Testis (tissue), 2 donors: ENCODE measurements at regions not wholly inside any gene's neighbourhood (a gene's known extent, or its start where the extent isn't known, plus 50 kb on each side); places are given as distances from the start of the nearest gene placed in this dataset.

Experiments used
- DNase-seq: peaks from one replicate; pipeline ENCODE4 v3.0.0-alpha.2; 2019
- H3K27ac ChIP-seq, 2 donors: fragments of 200-600 bp; sonication (generic); one replicate each; pipeline ENCODE4 v1.5.1; 2019
- H3K27me3 ChIP-seq: fragments of 200-600 bp; sonication (generic); one replicate; pipeline ENCODE4 v1.5.1; 2019
- H3K36me3 ChIP-seq: fragments of 200-600 bp; sonication (generic); one replicate; pipeline ENCODE4 v1.5.1; 2017; ENCODE audit warnings: low read depth; ENCODE audit errors: missing control alignments
- H3K4me1 ChIP-seq: fragments of 200-600 bp; sonication (generic); one replicate; pipeline ENCODE4 v1.5.1; 2019
- H3K4me3 ChIP-seq, 2 donors: fragments of 200-600 bp; sonication (generic); one replicate each; pipeline ENCODE4 v1.5.1; 2017 to 2019
- H3K9me3 ChIP-seq: fragments of 200-600 bp; sonication (generic); one replicate; pipeline ENCODE4 v1.5.1; 2017
- POLR2A ChIP-seq: fragments of 450-650 bp; IDR thresholded peaks from one replicate; pipeline ENCODE4 v1.6.1; 2017; ENCODE audit warnings: antibody characterized with exemption, mild to moderate bottlenecking, moderate library complexity
- WGBS, 2 donors: methylation state at CpG; one replicate each; pipeline ENCODE4 v1.1.5; 2018; 5-methylcytosine and 5-hydroxymethylcytosine counted together
- intact Hi-C: fragments of 100-400 bp; cut with DNase I; formaldehyde crosslinking; loops from one replicate; pipeline ENCODE4 v1.15.1; 2023; ENCODE audit warnings: low total_unique reads
- TF ChIP-seq, protein P1 (sequence below), 3 experiments: fragments of 450-650 bp in 2 of 3; fragments of 200-600 bp in 1 of 3; sonication (generic) in 1 of 3; IDR thresholded peaks; one replicate each; pipeline ENCODE4 v1.5.1; 2016 to 2019; ENCODE audit warnings: antibody characterized with exemption in 3 of 3, mild to moderate bottlenecking in 2 of 3, moderate library complexity in 1 of 3

DNA sequence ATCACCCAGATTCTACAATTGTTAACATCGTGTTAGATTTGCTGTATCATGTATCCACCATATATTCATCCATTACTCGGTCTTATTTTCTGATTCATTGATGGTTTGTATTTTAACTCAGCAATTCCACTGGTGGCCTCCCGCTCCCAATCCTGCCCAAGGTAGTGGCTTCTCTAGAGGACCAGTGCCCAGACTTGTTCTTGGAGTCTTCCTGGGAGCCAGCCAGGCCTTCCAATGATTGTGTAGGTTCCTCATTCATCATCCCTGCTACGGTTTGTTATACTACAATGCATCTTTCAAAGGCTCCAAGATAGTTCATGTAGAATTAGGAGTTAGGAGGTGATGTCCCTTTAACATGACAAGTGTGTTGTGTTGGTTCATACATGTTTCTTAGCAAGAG is 451.1 kb downstream of the SETD4 start:
- no peak overlapping the region for H3K4me3 ChIP-seq
- H3K4me1 ChIP-seq = no peaks in the 10 kb centered on the region
- intact Hi-C loops = no loop called here
- WGBS, 2 donors = 80 to 89% methylated on average over 4 of the region's 4 CpGs
- H3K27me3 ChIP-seq = no peaks in the 10 kb centered on the region
- no peak for DNase-seq
- H3K36me3 ChIP-seq = no peaks in the 10 kb centered on the region
- no peaks in the 10 kb centered on the region for H3K9me3 ChIP-seq
- TF ChIP-seq POLR2A = no peak
- TF ChIP-seq, protein P1, sequence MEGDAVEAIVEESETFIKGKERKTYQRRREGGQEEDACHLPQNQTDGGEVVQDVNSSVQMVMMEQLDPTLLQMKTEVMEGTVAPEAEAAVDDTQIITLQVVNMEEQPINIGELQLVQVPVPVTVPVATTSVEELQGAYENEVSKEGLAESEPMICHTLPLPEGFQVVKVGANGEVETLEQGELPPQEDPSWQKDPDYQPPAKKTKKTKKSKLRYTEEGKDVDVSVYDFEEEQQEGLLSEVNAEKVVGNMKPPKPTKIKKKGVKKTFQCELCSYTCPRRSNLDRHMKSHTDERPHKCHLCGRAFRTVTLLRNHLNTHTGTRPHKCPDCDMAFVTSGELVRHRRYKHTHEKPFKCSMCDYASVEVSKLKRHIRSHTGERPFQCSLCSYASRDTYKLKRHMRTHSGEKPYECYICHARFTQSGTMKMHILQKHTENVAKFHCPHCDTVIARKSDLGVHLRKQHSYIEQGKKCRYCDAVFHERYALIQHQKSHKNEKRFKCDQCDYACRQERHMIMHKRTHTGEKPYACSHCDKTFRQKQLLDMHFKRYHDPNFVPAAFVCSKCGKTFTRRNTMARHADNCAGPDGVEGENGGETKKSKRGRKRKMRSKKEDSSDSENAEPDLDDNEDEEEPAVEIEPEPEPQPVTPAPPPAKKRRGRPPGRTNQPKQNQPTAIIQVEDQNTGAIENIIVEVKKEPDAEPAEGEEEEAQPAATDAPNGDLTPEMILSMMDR (IDR thresholded peaks at IDR 0.05) = no peak
- no peak overlapping the region for H3K27ac ChIP-seq

DNA sequence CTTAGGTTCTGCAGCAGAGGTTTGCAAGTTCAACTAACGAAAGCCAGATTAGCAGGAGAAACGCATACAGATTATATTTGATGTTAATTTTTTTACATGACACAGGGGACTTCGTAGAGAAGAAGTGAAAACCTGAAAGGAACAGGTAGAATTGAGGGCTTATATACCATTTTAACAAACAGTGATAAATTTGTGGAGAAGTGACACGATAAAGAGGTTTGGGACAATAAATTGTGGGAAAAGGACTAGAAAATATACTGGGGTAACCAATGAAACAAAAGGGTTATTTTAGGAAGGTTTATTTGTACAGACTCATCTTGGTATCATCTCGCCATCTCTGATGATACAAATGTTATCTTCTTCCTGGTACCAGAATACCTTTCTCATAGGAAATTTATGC is 452.9 kb downstream of the SETD4 start:
- Histone ChIP-seq H3K4me1 (no peaks in the 10 kb centered on the region), H3K36me3 (no peaks in the 10 kb centered on the region), H3K9me3 (no peaks in the 10 kb centered on the region), H3K27ac (no peak overlapping the region), H3K4me3 (no peak overlapping the region), H3K27me3 (no peaks in the 10 kb centered on the region)
- no peak for DNase-seq
- WGBS, 2 donors = 86% methylated on average over 5 of the region's 5 CpGs
- intact Hi-C loops = no loop called here
- TF ChIP-seq, protein P1 (IDR thresholded peaks at IDR 0.05) = no peak
- no peak for TF ChIP-seq POLR2A

DNA sequence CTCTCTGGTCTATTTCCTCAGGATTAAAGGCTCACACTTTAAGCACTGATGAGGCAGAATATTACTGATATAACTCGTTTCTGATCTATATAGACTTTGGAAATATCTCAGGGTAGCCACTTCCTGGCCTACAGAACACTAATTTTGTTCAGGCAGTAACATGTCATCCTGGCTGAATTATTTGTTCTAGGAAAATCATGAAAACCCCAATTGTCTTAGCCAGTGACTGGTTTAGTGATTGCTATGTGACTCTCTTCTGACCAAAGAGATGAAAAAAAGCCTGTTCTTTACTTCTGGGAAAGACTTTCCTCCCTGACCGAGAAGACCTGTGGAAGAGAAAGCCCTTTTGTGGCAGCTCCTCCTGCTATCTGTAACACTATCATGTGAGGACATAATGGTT is 453.7 kb downstream of the SETD4 start:
- 82 to 86% methylated on average over 2 of the region's 2 CpGs for WGBS, 2 donors
- no peaks in the 10 kb centered on the region for H3K9me3 ChIP-seq

DNA sequence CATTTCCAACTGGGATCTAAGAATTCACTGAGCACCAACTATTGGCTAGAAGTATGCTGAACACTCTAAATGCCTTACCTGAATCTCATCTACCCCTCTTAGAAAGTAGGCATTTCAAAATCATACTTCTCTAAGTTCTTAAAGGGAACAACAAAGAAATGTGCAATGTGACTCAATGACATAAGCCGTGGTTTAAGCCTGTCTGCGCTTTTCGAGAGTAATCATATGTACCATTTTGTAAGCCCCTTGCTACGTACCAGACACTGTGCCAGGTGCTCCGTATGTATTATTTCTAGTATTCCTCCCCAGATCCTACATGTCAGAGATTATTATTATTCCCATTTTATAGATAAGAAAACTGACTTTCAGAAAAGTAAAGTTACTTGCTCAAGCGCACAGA is 454.2 kb downstream of the SETD4 start:
- no peaks in the 10 kb centered on the region for H3K4me1 ChIP-seq
- no peak overlapping the region for H3K4me3 ChIP-seq
- intact Hi-C loops = no loop called here
- no peaks in the 10 kb centered on the region for H3K36me3 ChIP-seq
- H3K27me3 ChIP-seq = no peaks in the 10 kb centered on the region
- no peak for DNase-seq
- no peak overlapping the region for H3K27ac ChIP-seq
- no peak for TF ChIP-seq POLR2A
- TF ChIP-seq, protein P1 (IDR thresholded peaks at IDR 0.05) = no peak
- H3K9me3 ChIP-seq = no peaks in the 10 kb centered on the region
- 85 to 90% methylated on average over 6 of the region's 6 CpGs for WGBS, 2 donors

More for the DNA sequence above, 453.7 kb downstream of the SETD4 start:
- H3K27ac ChIP-seq = no peak overlapping the region
- no peak overlapping the region for H3K4me3 ChIP-seq
- intact Hi-C loops = no loop called here
- no peak for DNase-seq
- TF ChIP-seq, protein P1 (IDR thresholded peaks at IDR 0.05) = no peak
- TF ChIP-seq POLR2A = no peak
- no peaks in the 10 kb centered on the region for H3K4me1 ChIP-seq
- no peaks in the 10 kb centered on the region for H3K36me3 ChIP-seq
- H3K27me3 ChIP-seq = no peaks in the 10 kb centered on the region

DNA sequence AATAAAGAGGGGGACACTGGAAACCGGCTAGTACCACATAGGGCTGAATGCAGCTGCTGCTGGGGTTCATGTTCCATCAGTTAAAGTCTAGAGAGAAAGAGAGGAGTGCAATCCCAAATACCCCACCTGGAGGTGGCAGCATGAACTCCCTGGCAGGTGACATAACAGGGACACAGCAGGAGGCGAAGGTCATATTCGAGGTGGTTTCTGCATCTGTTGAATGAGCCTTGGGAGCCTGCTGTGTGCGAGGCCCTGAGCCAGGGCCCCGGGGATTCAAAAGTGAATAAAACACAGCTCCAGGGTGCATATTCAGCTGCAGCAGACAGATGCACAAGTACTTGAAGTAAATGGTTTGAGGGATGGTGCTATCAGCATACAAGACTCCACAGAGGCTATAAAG is 456.8 kb downstream of the SETD4 start:
- no peaks in the 10 kb centered on the region for H3K9me3 ChIP-seq
- no peaks in the 10 kb centered on the region for H3K36me3 ChIP-seq
- TF ChIP-seq, protein P1 (IDR thresholded peaks at IDR 0.05) = no peak
- WGBS, 2 donors = 86 to 90% methylated on average over 5 of the region's 5 CpGs
- DNase-seq = no peak
- intact Hi-C loops = no loop called here
- no peak overlapping the region for H3K4me3 ChIP-seq
- no peaks in the 10 kb centered on the region for H3K4me1 ChIP-seq
- H3K27me3 ChIP-seq = no peaks in the 10 kb centered on the region
- H3K27ac ChIP-seq = no peak overlapping the region
